ENCODE measurements at regions not wholly inside any gene's neighbourhood (a gene's known extent, or its start where the extent isn't known, plus 50 kb on each side); places are given as distances from the start of the nearest gene placed in this dataset.
A peak's percentile ranks its signal among the peaks of the same experiment; 100 is the strongest.

GRCh38 chr2:177326005-177326404 lies 61.5 kb upstream of the NFE2L2 start:
- 61 to 71% methylated on average over 3 of the region's 3 CpGs for WGBS, 2 donors
- DNase-seq, result no peak
- Histone ChIP-seq H3K4me3 (no peak overlapping the region), H3K36me3 (peaks cover 0 to 6% (median 0%) of the 10 kb centered on the region in 3 donors), H3K4me1 (peaks cover 20 to 65% (median 21%) of the 10 kb centered on the region in 3 donors), H3K27ac (peak overlapping the region; percentile 49 to 72 (median 63)), H3K27me3 (no peaks in the 10 kb centered on the region), H3K9me3 (no peaks in the 10 kb centered on the region)
- TF ChIP-seq CTCF (IDR thresholded peaks at IDR 0.05), result no peak
- no peak for TF ChIP-seq POLR2A (IDR thresholded peaks at IDR 0.05)
- intact Hi-C loops (cut with DNase I), result loop anchor here (5.0 kb wide), 1 partner anchor 64 kb away; the partner anchor contains the start of gene NFE2L2

GRCh38 chr2:177326591-177326990 lies 62.1 kb upstream of the NFE2L2 start:
- TF ChIP-seq CTCF (IDR thresholded peaks at IDR 0.05) (no peak), POLR2A (IDR thresholded peaks at IDR 0.05) (no peak)
- Histone ChIP-seq H3K9me3 (no peaks in the 10 kb centered on the region), H3K4me3 (no peak overlapping the region), H3K27ac (peak overlapping the region in 3 of 4 donors; percentile 49 to 64 (median 62)), H3K36me3 (peaks cover 0 to 6% (median 0%) of the 10 kb centered on the region in 3 donors), H3K4me1 (peaks cover 20 to 70% (median 21%) of the 10 kb centered on the region in 3 donors), H3K27me3 (no peaks in the 10 kb centered on the region)
- intact Hi-C loops (cut with DNase I), result loop anchor here (5.0 kb wide), 1 partner anchor 64 kb away; the partner anchor contains the start of gene NFE2L2
- no peak for DNase-seq

GRCh38 chr2:177327009-177327408 lies 62.5 kb upstream of the NFE2L2 start:
- no peaks in the 10 kb centered on the region for H3K27me3 ChIP-seq
- H3K27ac ChIP-seq, result peak overlapping the region in 1 of 4 donors; percentile 62
- peaks cover 0 to 6% (median 0%) of the 10 kb centered on the region in 3 donors for H3K36me3 ChIP-seq
- TF ChIP-seq CTCF (IDR thresholded peaks at IDR 0.05) (no peak), POLR2A (IDR thresholded peaks at IDR 0.05) (no peak)
- H3K9me3 ChIP-seq, result no peaks in the 10 kb centered on the region
- no peak overlapping the region for H3K4me3 ChIP-seq
- peaks cover 20 to 70% (median 25%) of the 10 kb centered on the region in 3 donors for H3K4me1 ChIP-seq
- WGBS, 2 donors, result 45 to 50% methylated on average over 1 of the region's 1 CpG
- intact Hi-C loops (cut with DNase I), result loop anchor here (5.0 kb wide), 1 partner anchor 65 kb away; the partner anchor contains the start of gene NFE2L2
- DNase-seq, result no peak

- Histone ChIP-seq H3K36me3 (no peaks in the 10 kb centered on the region), H3K4me3 (no peak overlapping the region), H3K9me3 (no peaks in the 10 kb centered on the region), H3K4me1 (peaks cover 16 to 67% (median 18%) of the 10 kb centered on the region in 3 donors), H3K27ac (no peak overlapping the region), H3K27me3 (no peaks in the 10 kb centered on the region)
- no peak for DNase-seq
- intact Hi-C loops (cut with DNase I), result loop anchor here (5.0 kb wide), 1 partner anchor 66 kb away; the partner anchor contains the start of gene NFE2L2
- WGBS, 2 donors, result 94% methylated on average over 2 of the region's 2 CpGs
- TF ChIP-seq POLR2A (IDR thresholded peaks at IDR 0.05) (no peak), CTCF (IDR thresholded peaks at IDR 0.05) (no peak)
Measured at GRCh38 chr2:177328056-177328455, 63.5 kb upstream of the NFE2L2 start.

GRCh38 chr2:177329064-177329463 lies 63.5 kb upstream of the AGPS start:
- peaks cover 9 to 57% (median 18%) of the 10 kb centered on the region in 3 donors for H3K4me1 ChIP-seq
- 69 to 75% methylated on average over 4 of the region's 4 CpGs for WGBS, 2 donors
- H3K4me3 ChIP-seq, result no peak overlapping the region
- TF ChIP-seq CTCF (IDR thresholded peaks at IDR 0.05) (no peak), POLR2A (IDR thresholded peaks at IDR 0.05) (no peak)
- H3K27ac ChIP-seq, result no peak overlapping the region
- no peaks in the 10 kb centered on the region for H3K36me3 ChIP-seq
- H3K9me3 ChIP-seq, result no peaks in the 10 kb centered on the region
- DNase-seq, result no peak
- intact Hi-C loops (cut with DNase I), result loop anchor here (5.0 kb wide), 1 partner anchor 67 kb away; the partner anchor contains the start of gene NFE2L2
- no peaks in the 10 kb centered on the region for H3K27me3 ChIP-seq
